GM18861 (cell line): ENCODE measurements at regions not wholly inside any gene's neighbourhood (a gene's known extent, or its start where the extent isn't known, plus 50 kb on each side); places are given as distances from the start of the nearest gene placed in this dataset.

Experiments used
- ATAC-seq: cut with Tn5 transposase; IDR thresholded peaks from one replicate; pipeline ENCODE4 v1.9.1; 2021; ENCODE audit not compliant: unreplicated experiment

GRCh38 chr4:147349193-147349592 is 131.7 kb upstream of the EDNRA start:
- no peak for ATAC-seq

DNA sequence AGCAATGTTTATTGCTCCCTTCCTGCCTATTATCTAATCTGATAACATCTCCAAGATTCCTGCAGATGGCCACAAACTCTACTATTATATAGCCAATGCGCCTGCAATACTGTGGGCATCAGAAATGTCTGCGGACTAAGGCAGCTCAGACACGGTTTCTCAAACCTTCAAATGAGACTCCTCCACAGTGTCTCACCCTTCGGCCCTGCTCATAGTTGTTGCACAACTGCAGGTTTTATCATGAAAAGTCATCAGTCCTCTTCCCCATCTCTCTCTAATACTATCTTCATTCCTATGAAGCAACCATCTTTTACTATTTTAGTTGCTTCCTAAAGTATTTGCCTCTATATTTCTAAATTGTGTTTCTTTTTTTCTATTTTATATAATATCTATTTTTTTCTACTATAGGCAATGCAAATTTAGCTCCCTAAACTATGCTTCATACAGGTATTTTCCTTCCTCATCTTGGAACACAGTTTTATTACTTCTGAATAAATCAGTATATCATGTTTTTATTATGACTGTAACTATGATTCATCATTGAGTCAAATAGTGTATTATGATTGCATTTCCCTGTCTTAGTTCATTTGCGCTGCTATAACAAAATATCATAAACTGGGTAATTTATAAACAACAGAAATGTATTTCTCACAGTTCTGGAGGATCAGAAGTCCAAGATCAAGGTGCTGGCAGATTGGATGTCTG is 129.7 kb upstream of the EDNRA start:
- no peak for ATAC-seq

DNA sequence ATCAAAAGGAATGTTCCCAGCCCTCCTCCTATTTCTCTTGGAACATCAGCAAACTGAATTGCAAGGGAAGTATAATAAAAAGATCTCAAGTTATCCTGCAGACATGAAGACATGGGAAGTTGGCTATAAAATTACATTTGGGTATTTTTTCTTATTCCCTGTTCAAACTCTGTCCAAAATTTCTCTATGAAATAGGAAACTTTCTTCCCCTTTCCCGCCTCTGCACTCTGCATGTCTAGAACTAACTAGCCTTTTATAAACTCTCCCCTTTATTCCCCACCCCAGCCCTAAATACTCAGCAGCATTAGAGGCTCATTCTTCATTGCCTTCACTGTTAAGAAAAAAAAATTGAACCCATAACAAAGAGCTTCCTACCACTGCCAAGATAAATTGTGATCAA is 126.7 kb upstream of the EDNRA start:
- no peak for ATAC-seq

GRCh38 chr4:147355032-147355656 is 125.8 kb upstream of the EDNRA start:
- no peak for ATAC-seq

DNA sequence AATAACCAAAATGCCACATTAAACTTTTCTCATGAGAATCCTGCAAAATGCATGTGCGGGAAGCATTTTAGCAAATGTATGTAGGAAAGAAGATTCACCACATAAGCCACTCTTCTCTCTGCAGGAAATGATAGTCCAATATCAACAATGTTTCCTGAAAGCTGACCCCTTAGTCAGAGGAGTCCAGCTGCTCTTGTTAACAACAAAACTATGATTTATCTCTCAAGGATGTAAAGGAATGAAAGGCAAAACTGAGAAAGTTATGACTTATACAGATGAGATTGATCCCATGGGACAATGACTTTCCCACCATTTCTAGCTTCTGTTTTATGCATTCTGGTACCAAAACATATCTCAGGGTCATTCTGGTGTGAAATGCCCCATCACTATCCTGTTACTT is 125.0 kb upstream of the EDNRA start:
- ATAC-seq: no peak

GRCh38 chr4:147360301-147360700 is 120.6 kb upstream of the EDNRA start:
- no peak for ATAC-seq

DNA sequence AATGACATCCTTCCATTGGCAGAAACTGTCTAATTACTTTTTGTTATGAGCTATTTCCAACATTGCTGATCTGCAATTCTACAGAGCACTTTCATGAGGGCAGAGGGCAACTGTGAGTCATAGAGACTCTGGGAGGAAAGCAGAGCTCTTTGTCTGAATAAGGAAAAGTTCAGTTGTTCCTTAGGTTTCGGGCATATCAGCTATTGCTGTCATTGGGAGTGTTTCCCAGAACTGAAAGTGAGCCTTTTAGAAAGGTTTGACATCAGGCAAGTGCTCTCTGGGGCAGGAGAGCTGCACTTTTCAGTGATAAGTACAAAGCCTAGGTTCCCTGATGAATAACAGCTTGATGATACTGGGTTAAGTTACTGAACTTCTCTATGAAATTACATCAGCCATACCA is 119.2 kb upstream of the EDNRA start:
- no peak for ATAC-seq

DNA sequence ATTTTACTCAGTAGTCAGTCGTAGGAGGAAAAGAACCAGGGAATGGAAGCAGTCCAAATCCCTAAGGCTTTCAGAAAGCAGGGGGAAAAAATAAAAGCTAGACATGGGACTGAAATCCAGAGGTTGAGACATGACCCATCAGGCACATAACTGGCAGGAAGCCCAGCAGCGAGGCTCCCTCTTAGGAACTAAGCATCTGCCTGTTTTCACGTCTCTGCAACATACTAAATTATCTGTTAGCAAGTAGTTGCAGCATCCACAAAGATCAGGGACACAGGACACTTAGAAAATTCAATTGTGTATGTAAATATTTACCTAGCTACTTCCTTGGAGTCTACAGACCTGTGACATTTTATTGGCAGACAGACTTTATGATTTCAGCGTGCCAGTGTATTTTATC is 118.0 kb upstream of the EDNRA start:
- no peak for ATAC-seq

- no peak for ATAC-seq
These were observed 117.4 kb upstream of the EDNRA start for GRCh38 chr4:147363514-147363913.

- ATAC-seq: no peak
These were observed 115.5 kb upstream of the EDNRA start for GRCh38 chr4:147365396-147365795.

DNA sequence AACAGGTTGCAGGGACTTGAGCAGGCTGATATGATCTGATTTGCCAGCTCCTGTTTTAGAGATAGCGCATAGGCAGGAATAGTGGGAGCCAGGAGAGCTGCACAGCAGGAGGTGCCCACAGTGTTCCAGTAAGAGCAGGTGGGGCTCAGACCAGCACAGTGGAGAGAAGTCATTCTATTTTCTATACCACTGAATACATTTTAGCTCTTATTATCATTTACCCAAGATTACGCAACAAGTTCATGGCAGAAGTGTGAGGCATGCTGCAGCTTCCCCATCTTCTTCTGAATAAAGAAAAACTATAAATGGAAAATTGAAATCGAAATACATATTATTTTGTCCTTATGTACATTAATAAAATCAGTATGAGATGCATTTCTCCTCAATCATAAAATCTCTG is 114.7 kb upstream of the EDNRA start:
- ATAC-seq: no peak

DNA sequence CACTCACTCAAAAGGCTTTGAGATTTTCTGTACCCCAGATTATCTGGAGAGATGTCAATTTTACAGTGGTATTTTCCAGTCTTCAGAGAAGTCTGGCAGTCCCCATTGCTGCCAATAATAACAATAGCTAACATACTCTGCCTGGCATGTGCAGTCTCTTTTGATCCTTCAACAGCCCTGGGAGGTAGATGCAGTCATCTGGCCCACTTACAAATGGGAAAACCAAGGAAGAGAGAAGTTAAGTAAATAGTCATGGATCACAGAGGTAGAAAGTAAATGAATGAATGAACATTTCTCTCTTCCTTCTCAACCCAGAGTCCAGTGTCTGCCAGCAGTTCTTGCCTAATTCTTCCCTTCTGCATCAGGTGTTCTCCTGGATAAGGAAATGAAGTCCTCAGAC is 113.0 kb upstream of the EDNRA start:
- no peak for ATAC-seq

DNA sequence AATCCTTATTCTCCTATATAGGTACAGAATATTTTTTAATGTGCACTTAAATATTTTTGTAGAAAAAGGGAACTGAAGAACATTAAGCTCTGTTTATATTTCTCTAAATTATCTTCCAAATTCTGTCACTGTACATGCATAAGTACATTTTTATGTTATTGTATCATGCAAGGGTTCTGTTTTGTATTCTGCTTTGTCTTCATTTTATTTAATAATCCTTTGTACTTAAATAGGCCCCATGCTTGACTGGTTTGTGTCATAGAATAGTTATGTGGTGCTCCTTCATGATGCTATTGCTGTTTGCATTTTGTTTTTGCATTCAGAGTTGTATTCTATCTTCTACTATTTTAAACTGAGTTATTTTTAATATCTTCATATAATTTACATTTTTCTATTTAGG is 111.9 kb upstream of the EDNRA start:
- no peak for ATAC-seq

GRCh38 chr4:147370473-147370872 is 110.4 kb upstream of the EDNRA start:
- no peak for ATAC-seq

- ATAC-seq: no peak
These were observed 110.0 kb upstream of the EDNRA start for GRCh38 chr4:147370881-147371280.

DNA sequence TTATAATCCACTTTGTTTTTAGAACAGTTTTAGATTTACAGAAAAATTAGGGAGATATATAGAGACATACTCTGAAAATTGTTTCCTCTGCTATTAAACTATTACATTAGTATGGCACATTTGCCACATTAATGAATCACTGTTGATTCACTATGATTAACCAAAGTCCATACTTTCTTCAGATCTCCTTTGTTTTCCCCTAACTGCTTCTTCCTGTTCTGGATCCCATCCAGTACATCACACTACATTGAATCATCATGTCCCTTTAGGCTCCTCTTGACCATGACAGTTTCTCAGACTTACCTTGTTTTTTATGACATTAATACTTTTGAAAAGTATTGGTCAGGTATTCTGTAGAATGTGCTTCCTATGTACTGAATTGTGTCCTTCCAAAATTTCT is 109.2 kb upstream of the EDNRA start:
- no peak for ATAC-seq

- ATAC-seq: no peak
These were observed 102.1 kb upstream of the EDNRA start for GRCh38 chr4:147378780-147379179.

DNA sequence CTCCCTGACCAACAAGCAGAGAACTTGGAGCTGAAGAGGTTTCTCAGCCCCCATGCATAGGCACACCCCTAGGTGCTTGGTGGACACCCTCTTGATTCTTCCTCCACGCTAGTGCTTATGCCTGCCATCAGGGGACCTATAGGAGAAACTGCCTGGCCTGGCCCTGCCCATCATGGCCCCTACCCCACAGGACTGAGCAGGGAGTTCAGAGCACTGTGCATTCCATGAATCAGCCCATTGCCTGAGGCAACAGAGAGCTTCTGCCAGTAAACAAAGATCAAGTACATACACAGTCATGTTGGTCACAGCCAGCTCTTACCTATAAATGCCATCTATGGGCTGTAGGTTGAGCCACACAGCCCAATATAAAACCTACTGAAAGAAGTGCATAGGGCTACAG is 99.1 kb upstream of the EDNRA start:
- no peak for ATAC-seq

- ATAC-seq: no peak
These were observed 92.9 kb upstream of the EDNRA start for GRCh38 chr4:147388018-147388417.

DNA sequence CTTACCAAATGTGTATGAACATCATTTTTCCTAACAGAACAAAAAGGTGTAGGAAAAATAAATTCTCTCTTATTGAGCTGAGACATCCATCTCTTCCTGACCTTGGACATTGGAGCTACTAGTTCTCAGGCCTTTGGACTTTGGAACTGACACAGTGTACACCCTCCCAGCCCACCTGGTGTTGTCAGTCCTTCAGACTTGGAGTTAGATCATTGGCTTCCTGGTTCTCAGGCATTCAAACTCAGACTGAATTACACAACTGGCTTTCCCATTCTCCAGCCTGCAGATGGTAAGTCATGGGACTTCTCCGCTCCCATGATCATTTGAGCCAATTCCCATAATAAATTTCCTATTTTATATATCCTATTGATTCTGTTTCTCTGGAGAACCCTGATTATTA is 84.8 kb upstream of the EDNRA start:
- ATAC-seq: no peak

GRCh38 chr4:147398556-147398955 is 82.3 kb upstream of the EDNRA start:
- ATAC-seq: no peak

GRCh38 chr4:147400721-147401120 is 80.2 kb upstream of the EDNRA start:
- ATAC-seq: no peak

DNA sequence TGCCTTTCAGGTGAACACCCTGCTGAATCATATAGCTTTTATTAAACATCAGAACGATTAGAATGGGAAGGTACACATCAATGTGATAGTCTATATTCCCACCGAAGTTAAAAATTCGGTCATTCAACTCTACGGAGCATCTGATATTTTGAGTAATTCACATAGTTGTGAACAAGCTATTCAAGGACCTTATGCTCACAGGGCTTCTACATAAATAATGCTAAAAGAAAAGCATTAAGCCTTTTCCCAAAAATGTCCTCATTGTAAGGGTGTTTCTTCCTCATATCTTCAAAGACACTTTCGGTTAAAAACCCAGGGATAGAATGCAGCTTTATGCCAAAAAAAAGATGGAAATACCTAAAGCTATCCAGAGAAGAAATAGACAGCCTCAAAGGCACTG is 79.7 kb upstream of the EDNRA start:
- ATAC-seq: no peak
